ENCODE measurements at regions not wholly inside any gene's neighbourhood (a gene's known extent, or its start where the extent isn't known, plus 50 kb on each side); places are given as distances from the start of the nearest gene placed in this dataset.

GRCh38 chr14:38481952-38482678, 226.2 kb upstream of the CLEC14A start:
- Histone ChIP-seq H3K4me3 (ENCODE audit: control insufficient read depth in 1 of 2, extremely low read depth in 1 of 2, low read length in 1 of 2) (no peak overlapping the region), H3K36me3 (ENCODE audit: control insufficient read depth in 2 of 2, extremely low read depth in 1 of 2, insufficient read depth in 1 of 2, low read length in 1 of 2) (no peaks in the 10 kb centered on the region), H3K9me3 (peaks cover 2% of the 10 kb centered on the region), H3K4me1 (ENCODE audit: control insufficient read depth in 1 of 2, extremely low read depth in 1 of 2, insufficient read depth in 2 of 2, low read length in 2 of 2) (no peaks in the 10 kb centered on the region), H3K27me3 (replicated peaks in 1 of 2; ENCODE audit: control insufficient read depth in 2 of 2, extremely low read depth in 1 of 2, insufficient read depth in 2 of 2, low read length in 1 of 2) (no peaks in the 10 kb centered on the region), H3K27ac (ENCODE audit: low read length) (no peak overlapping the region)
- Mint-ChIP-seq H3K27me3 (no peaks in the 10 kb centered on the region), H3K4me3 (no peak overlapping the region), H3K4me1 (no peaks in the 10 kb centered on the region), H3K36me3 (no peaks in the 10 kb centered on the region), H3K9me3 (peaks cover 3 to 14% (median 6%) of the 10 kb centered on the region in 3 donors), H3K27ac (no peak overlapping the region)
- ChIA-PET CTCF (no interaction called here), POLR2A (no interaction called here)
- WGBS (ENCODE audit: insufficient coverage): 38% methylated on average over 2 of the region's 2 CpGs
- ATAC-seq (replicated peaks in 1 of 4) (no peak), DNase-seq (no peak)

GRCh38 chr14:38469156-38469555, 213.3 kb upstream of the CLEC14A start:
- ATAC-seq (replicated peaks in 1 of 4) (no peak), DNase-seq (no peak)
- no peaks in the 10 kb centered on the region for H3K9me3 ChIP-seq
- H3K27me3 ChIP-seq (replicated peaks in 1 of 2; ENCODE audit: control insufficient read depth in 2 of 2, extremely low read depth in 1 of 2, insufficient read depth in 2 of 2, low read length in 1 of 2): peaks cover 0 to 8% of the 10 kb centered on the region in 2 experiments
- CTCF ChIA-PET: no interaction called here
- no peaks in the 10 kb centered on the region for H3K36me3 ChIP-seq (ENCODE audit: control insufficient read depth in 2 of 2, extremely low read depth in 1 of 2, insufficient read depth in 1 of 2, low read length in 1 of 2)
- H3K27ac ChIP-seq (ENCODE audit: low read length): no peak overlapping the region
- POLR2A ChIA-PET: no interaction called here
- H3K4me1 Mint-ChIP-seq: no peaks in the 10 kb centered on the region
- no peak overlapping the region for H3K4me3 Mint-ChIP-seq
- peaks cover 2 to 11% (median 5%) of the 10 kb centered on the region in 3 donors for H3K9me3 Mint-ChIP-seq
- no peak overlapping the region for H3K4me3 ChIP-seq (ENCODE audit: control insufficient read depth in 1 of 2, extremely low read depth in 1 of 2, low read length in 1 of 2)
- peaks cover 0 to 5% of the 10 kb centered on the region in 2 donors for H3K27me3 Mint-ChIP-seq
- H3K4me1 ChIP-seq (ENCODE audit: control insufficient read depth in 1 of 2, extremely low read depth in 1 of 2, insufficient read depth in 2 of 2, low read length in 2 of 2): no peaks in the 10 kb centered on the region
- H3K36me3 Mint-ChIP-seq: no peaks in the 10 kb centered on the region
- H3K27ac Mint-ChIP-seq: no peak overlapping the region
- no CpG with 5 or more reads among the region's 2 CpGs for WGBS (ENCODE audit: insufficient coverage)

DNA sequence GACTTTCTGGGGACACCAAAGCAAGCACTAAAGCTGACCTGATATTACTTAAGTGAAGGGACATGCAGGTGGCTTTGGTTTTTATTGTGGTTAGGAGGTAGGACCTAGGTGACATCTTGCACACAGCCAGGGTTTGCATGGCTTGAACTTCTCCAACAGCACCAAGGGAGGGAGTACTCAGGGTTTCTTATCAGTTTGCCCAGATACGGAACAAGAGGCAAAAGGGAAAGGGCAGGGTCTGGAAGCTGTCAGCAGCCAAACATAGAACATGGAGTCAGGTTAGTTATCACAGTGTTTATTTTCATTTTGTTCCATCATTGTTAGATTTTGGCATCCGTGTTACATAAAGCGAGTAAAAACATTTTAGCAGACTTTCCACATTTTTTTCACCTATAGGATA, 186.3 kb upstream of the CLEC14A start:
- Mint-ChIP-seq H3K4me3 (no peak overlapping the region), H3K4me1 (no peaks in the 10 kb centered on the region), H3K27ac (no peak overlapping the region), H3K9me3 (peaks cover 14 to 16% (median 14%) of the 10 kb centered on the region in 3 donors), H3K27me3 (peaks cover 0 to 3% of the 10 kb centered on the region in 2 donors), H3K36me3 (no peaks in the 10 kb centered on the region)
- WGBS (ENCODE audit: insufficient coverage): 20% methylated on average over 1 of the region's 3 CpGs
- POLR2A ChIA-PET: no interaction called here
- no peak overlapping the region for H3K4me3 ChIP-seq (ENCODE audit: control insufficient read depth in 1 of 2, extremely low read depth in 1 of 2, low read length in 1 of 2)
- H3K36me3 ChIP-seq (ENCODE audit: control insufficient read depth in 2 of 2, extremely low read depth in 1 of 2, insufficient read depth in 1 of 2, low read length in 1 of 2): no peaks in the 10 kb centered on the region
- no peaks in the 10 kb centered on the region for H3K4me1 ChIP-seq (ENCODE audit: control insufficient read depth in 1 of 2, extremely low read depth in 1 of 2, insufficient read depth in 2 of 2, low read length in 2 of 2)
- no peak for ATAC-seq (replicated peaks in 1 of 4)
- CTCF ChIA-PET: no interaction called here
- no peak for DNase-seq
- H3K27ac ChIP-seq (ENCODE audit: low read length): no peak overlapping the region
- H3K9me3 ChIP-seq: no peaks in the 10 kb centered on the region
- H3K27me3 ChIP-seq (replicated peaks in 1 of 2; ENCODE audit: control insufficient read depth in 2 of 2, extremely low read depth in 1 of 2, insufficient read depth in 2 of 2, low read length in 1 of 2): no peaks in the 10 kb centered on the region

DNA sequence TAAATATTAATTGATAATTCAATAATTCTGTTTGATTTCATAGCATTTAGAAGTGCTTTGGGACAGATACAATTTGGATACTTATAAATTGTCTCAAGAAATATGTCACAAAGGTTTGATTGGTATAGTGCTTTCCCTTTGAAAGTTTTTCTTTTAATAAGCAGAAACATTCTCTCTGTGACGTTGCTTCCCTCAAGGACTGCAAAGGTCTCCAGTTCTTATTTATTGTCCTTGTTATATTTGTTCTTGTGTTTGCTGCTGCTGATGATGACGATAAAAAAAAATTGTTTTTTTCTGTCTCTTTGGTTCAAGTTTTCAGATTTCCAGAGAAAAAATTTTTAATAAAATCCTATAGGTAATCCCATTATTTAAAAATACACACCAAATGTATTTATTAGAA, 176.3 kb upstream of the CLEC14A start:
- ATAC-seq (replicated peaks in 1 of 4): no peak

DNA sequence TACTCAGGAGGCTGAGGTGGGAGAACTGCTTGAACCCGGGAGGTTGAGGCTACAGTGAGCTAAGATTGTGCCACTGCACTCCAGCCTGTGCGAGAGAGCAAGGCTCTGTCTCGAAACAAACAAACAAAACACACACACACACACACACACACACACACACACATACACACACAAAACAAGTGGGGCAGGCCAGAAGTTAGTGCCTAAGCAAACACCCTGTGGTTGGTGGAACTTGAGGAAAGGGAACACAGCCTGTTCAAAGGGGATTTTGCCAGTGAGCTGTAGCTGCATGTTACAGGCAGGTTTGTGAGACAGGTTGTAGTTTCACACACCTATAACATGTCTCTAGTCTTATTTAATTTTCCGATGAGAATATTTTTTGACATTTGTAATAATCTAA, 175.3 kb upstream of the CLEC14A start:
- CTCF ChIA-PET: no interaction called here
- Histone ChIP-seq H3K27ac (ENCODE audit: low read length) (no peak overlapping the region), H3K4me3 (ENCODE audit: control insufficient read depth in 1 of 2, extremely low read depth in 1 of 2, low read length in 1 of 2) (no peak overlapping the region), H3K9me3 (no peaks in the 10 kb centered on the region), H3K27me3 (replicated peaks in 1 of 2; ENCODE audit: control insufficient read depth in 2 of 2, extremely low read depth in 1 of 2, insufficient read depth in 2 of 2, low read length in 1 of 2) (no peaks in the 10 kb centered on the region), H3K36me3 (ENCODE audit: control insufficient read depth in 2 of 2, extremely low read depth in 1 of 2, insufficient read depth in 1 of 2, low read length in 1 of 2) (no peaks in the 10 kb centered on the region), H3K4me1 (ENCODE audit: control insufficient read depth in 1 of 2, extremely low read depth in 1 of 2, insufficient read depth in 2 of 2, low read length in 2 of 2) (no peaks in the 10 kb centered on the region)
- no peak overlapping the region for H3K27ac Mint-ChIP-seq
- H3K36me3 Mint-ChIP-seq: no peaks in the 10 kb centered on the region
- DNase-seq: no peak
- POLR2A ChIA-PET: interaction anchor here in 1 of 2 donors (0.6 kb wide), 1 partner anchor 8 kb away, joined by 4 read pairs; no protein-coding TSS in a partner anchor
- no peaks in the 10 kb centered on the region for H3K9me3 Mint-ChIP-seq
- H3K4me1 Mint-ChIP-seq: no peaks in the 10 kb centered on the region
- no CpG with 5 or more reads among the region's 4 CpGs for WGBS (ENCODE audit: insufficient coverage)
- H3K27me3 Mint-ChIP-seq: no peaks in the 10 kb centered on the region
- no peak overlapping the region for H3K4me3 Mint-ChIP-seq
- no peak for ATAC-seq (replicated peaks in 1 of 4)

More for the DNA sequence above, 176.3 kb upstream of the CLEC14A start:
- H3K27me3 ChIP-seq (replicated peaks in 1 of 2; ENCODE audit: control insufficient read depth in 2 of 2, extremely low read depth in 1 of 2, insufficient read depth in 2 of 2, low read length in 1 of 2): no peaks in the 10 kb centered on the region
- H3K27ac ChIP-seq (ENCODE audit: low read length): no peak overlapping the region
- WGBS (ENCODE audit: insufficient coverage): no CpG with 5 or more reads among the region's 2 CpGs
- H3K4me3 Mint-ChIP-seq: no peak overlapping the region
- H3K4me1 Mint-ChIP-seq: no peaks in the 10 kb centered on the region
- H3K27ac Mint-ChIP-seq: no peak overlapping the region
- no peaks in the 10 kb centered on the region for H3K9me3 ChIP-seq
- ChIA-PET POLR2A (no interaction called here), CTCF (no interaction called here)
- no peaks in the 10 kb centered on the region for H3K4me1 ChIP-seq (ENCODE audit: control insufficient read depth in 1 of 2, extremely low read depth in 1 of 2, insufficient read depth in 2 of 2, low read length in 2 of 2)
- no peaks in the 10 kb centered on the region for H3K9me3 Mint-ChIP-seq
- no peaks in the 10 kb centered on the region for H3K27me3 Mint-ChIP-seq
- H3K4me3 ChIP-seq (ENCODE audit: control insufficient read depth in 1 of 2, extremely low read depth in 1 of 2, low read length in 1 of 2): no peak overlapping the region
- H3K36me3 ChIP-seq (ENCODE audit: control insufficient read depth in 2 of 2, extremely low read depth in 1 of 2, insufficient read depth in 1 of 2, low read length in 1 of 2): no peaks in the 10 kb centered on the region
- DNase-seq: no peak
- no peaks in the 10 kb centered on the region for H3K36me3 Mint-ChIP-seq

DNA sequence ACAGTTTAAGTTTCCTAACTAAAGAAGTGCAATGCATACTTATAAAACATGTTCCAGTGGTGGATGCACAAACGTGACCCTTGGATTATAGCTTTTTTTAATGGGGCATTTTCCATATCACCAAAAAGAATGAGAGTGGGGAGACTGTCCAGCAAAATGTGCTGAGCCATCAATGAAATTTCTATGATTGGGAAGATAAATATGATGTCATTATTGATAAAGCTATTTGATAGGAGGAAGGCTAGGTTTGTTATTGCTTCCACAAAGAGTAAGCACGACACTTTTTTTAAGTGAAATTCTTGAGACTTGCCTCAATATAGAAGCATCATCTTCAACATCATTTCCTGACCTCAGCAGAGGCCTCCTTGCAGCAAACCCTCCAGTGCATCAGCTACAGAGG, 174.6 kb upstream of the CLEC14A start:
- no CpG with 5 or more reads among the region's 2 CpGs for WGBS (ENCODE audit: insufficient coverage)
- Mint-ChIP-seq H3K27ac (no peak overlapping the region), H3K27me3 (no peaks in the 10 kb centered on the region), H3K4me3 (no peak overlapping the region), H3K36me3 (no peaks in the 10 kb centered on the region), H3K9me3 (peaks cover 3 to 4% (median 3%) of the 10 kb centered on the region in 3 donors), H3K4me1 (no peaks in the 10 kb centered on the region)
- CTCF ChIA-PET: no interaction called here
- no peak for ATAC-seq (replicated peaks in 1 of 4)
- peaks cover 0 to 1% of the 10 kb centered on the region in 2 experiments for H3K27me3 ChIP-seq (replicated peaks in 1 of 2; ENCODE audit: control insufficient read depth in 2 of 2, extremely low read depth in 1 of 2, insufficient read depth in 2 of 2, low read length in 1 of 2)
- H3K27ac ChIP-seq (ENCODE audit: low read length): no peak overlapping the region
- POLR2A ChIA-PET: no interaction called here
- no peaks in the 10 kb centered on the region for H3K4me1 ChIP-seq (ENCODE audit: control insufficient read depth in 1 of 2, extremely low read depth in 1 of 2, insufficient read depth in 2 of 2, low read length in 2 of 2)
- no peak overlapping the region for H3K4me3 ChIP-seq (ENCODE audit: control insufficient read depth in 1 of 2, extremely low read depth in 1 of 2, low read length in 1 of 2)
- H3K9me3 ChIP-seq: no peaks in the 10 kb centered on the region
- H3K36me3 ChIP-seq (ENCODE audit: control insufficient read depth in 2 of 2, extremely low read depth in 1 of 2, insufficient read depth in 1 of 2, low read length in 1 of 2): no peaks in the 10 kb centered on the region
- no peak for DNase-seq
